ENCODE measurements at regions not wholly inside any gene's neighbourhood (a gene's known extent, or its start where the extent isn't known, plus 50 kb on each side); places are given as distances from the start of the nearest gene placed in this dataset.

DNA sequence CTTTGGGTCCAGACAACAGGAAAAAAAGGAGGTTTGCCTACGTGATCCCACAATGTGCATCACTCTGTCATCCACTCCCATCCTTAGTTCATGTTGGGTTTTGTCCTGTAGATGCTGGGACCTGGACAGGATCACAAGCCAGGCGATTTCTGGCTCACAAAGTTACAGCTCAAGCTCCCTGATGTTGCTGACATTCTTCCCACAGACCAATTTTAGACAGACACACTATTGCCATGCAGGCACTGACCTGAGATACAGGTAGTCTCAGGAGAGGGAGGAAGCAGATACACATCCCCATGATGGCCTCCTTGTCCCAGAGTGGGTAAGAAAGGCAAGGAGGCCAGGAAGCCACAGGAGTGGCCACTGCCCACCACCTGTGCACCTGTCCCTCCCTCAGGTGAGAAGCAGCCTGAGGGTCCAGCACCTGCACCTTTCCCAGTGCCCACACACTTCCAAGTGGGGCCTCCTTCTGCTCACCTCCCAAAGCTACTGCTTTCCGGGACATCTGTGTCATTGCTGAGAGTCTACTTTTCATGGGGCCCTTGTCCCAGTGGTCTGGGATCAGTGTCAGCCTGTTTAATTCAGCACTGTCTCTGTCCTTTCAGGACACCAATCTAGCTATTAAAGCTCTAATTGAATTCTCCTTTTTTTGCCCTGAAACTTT lies 52.0 kb upstream of the TOP3B start:
- no peaks in the 10 kb centered on the region for H3K36me3 ChIP-seq
- no peak overlapping the region for H3K27ac ChIP-seq
- no peak overlapping the region for H3K4me3 ChIP-seq
- in situ Hi-C loops (cut with MboI; ENCODE audit: low pct_ligation_motif_present in 1 of 4, low pct_unique_long_range_greater_than_20kb in 1 of 4, low sequenced_read_pairs in 3 of 4), result no loop called here
- H3K4me1 ChIP-seq, result no peaks in the 10 kb centered on the region
- no peak for DNase-seq
- WGBS, 2 donors (ENCODE audit: low coverage in 1 of 2), result 78% methylated on average over 3 of the region's 3 CpGs; no CpG with 5 or more reads in 1 of the 2 donors
- H3K27me3 ChIP-seq, result no peaks in the 10 kb centered on the region
- TF ChIP-seq EP300 (IDR thresholded peaks at IDR 0.05; ENCODE audit: low read depth) (no peak), POLR2A (IDR thresholded peaks at IDR 0.05) (no peak), POLR2AphosphoS5 (IDR thresholded peaks at IDR 0.05) (no peak)
- TF ChIP-seq, protein P1, sequence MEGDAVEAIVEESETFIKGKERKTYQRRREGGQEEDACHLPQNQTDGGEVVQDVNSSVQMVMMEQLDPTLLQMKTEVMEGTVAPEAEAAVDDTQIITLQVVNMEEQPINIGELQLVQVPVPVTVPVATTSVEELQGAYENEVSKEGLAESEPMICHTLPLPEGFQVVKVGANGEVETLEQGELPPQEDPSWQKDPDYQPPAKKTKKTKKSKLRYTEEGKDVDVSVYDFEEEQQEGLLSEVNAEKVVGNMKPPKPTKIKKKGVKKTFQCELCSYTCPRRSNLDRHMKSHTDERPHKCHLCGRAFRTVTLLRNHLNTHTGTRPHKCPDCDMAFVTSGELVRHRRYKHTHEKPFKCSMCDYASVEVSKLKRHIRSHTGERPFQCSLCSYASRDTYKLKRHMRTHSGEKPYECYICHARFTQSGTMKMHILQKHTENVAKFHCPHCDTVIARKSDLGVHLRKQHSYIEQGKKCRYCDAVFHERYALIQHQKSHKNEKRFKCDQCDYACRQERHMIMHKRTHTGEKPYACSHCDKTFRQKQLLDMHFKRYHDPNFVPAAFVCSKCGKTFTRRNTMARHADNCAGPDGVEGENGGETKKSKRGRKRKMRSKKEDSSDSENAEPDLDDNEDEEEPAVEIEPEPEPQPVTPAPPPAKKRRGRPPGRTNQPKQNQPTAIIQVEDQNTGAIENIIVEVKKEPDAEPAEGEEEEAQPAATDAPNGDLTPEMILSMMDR (IDR thresholded peaks at IDR 0.05), result no peak
- no peaks in the 10 kb centered on the region for H3K9me3 ChIP-seq
- intact Hi-C loops (cut with DNase I; ENCODE audit: low total_unique reads), result no loop called here

DNA sequence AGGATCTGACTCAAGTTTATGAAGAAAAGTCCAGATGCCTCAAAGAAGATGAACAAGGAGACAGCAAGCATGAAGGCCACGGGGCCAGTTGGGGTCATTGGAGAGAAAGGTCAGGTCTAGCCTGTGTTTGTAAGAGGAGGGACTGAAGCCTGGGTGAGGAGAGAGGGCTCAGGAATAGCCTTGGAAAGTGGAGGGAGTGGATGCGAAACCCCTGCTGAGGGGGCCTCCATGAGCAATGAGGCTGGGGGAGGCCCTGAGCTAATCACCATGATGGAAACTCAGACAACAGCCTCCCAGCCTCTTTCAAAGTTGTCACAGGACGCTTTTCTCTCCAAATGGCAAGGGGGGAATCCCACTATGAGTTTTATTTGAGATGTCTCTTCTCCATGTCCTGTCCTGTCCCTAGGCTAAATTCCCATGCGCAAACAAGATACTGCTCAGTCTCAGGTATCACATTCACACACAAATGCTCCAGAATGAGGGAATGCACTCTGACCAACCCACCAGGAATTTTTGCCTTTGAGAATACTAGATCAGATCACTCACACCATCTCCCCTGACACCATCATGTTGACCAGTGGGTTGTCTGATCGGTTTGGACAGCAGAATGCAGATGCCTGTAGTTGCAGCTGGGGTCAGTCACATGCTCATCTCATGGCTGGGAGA lies 51.3 kb upstream of the TOP3B start:
- Histone ChIP-seq H3K4me1 (no peaks in the 10 kb centered on the region), H3K36me3 (no peaks in the 10 kb centered on the region), H3K27ac (no peak overlapping the region), H3K27me3 (no peaks in the 10 kb centered on the region), H3K4me3 (no peak overlapping the region), H3K9me3 (no peaks in the 10 kb centered on the region)
- no peak for DNase-seq
- TF ChIP-seq POLR2A (IDR thresholded peaks at IDR 0.05), result no peak
- no peak for TF ChIP-seq POLR2AphosphoS5 (IDR thresholded peaks at IDR 0.05)
- TF ChIP-seq, protein P1 (IDR thresholded peaks at IDR 0.05), result no peak
- TF ChIP-seq EP300 (IDR thresholded peaks at IDR 0.05; ENCODE audit: low read depth), result no peak
- 72 to 74% methylated on average over 4 to 5 of the region's 5 CpGs for WGBS, 2 donors (ENCODE audit: low coverage in 1 of 2)
- intact Hi-C loops (cut with DNase I; ENCODE audit: low total_unique reads), result no loop called here
- in situ Hi-C loops (cut with MboI; ENCODE audit: low pct_ligation_motif_present in 1 of 4, low pct_unique_long_range_greater_than_20kb in 1 of 4, low sequenced_read_pairs in 3 of 4), result no loop called here

DNA sequence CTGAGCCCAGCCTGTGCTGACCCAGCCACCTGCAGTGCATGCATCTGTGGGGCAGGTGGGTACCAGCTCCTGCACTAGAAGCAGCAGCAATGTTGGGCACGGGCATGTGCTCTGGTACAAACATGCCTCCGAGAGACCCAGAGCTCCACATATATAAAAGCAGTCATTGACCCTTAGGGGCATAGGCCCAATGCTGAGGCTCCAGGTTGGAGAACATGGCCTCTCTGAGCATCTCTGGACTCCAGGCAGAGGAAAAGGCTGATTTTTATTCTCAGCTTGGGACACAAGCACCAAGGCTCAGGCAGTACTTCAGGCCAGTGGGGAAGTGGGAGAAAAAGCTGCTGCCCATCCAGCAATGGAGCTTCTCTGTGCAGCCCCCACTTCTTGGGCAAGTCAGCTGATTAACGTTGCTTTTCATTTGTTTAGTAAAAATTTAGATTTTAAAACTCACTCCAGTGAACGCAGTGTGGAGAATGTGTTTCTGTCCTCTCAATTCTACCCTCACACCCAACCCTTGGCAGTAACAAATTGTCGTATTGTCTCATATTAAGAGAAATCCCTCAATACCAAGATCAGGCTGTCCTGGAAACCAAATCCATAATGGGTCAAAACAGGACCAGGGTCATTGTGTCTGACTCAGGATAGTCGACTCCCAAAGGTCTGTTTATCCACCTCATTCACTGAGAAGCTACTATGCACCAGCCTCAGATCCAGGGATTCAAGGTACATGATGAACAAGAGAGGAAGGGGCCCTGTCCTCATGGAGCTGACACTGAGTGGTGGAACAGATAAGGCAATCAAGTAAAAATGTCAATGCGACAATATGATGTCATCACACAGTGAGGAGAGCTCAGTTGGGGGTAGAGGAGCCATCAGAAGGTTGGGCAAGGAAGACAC lies 50.6 kb upstream of the TOP3B start:
- no peak overlapping the region for H3K4me3 ChIP-seq
- TF ChIP-seq POLR2AphosphoS5 (IDR thresholded peaks at IDR 0.05) (no peak), EP300 (IDR thresholded peaks at IDR 0.05; ENCODE audit: low read depth) (no peak), POLR2A (IDR thresholded peaks at IDR 0.05) (no peak)
- TF ChIP-seq, protein P1 (IDR thresholded peaks at IDR 0.05), result no peak
- DNase-seq, result no peak
- 75 to 89% methylated on average over 3 to 7 of the region's 7 CpGs for WGBS, 2 donors (ENCODE audit: low coverage in 1 of 2)
- intact Hi-C loops (cut with DNase I; ENCODE audit: low total_unique reads) (no loop called here), in situ Hi-C loops (cut with MboI; ENCODE audit: low pct_ligation_motif_present in 1 of 4, low pct_unique_long_range_greater_than_20kb in 1 of 4, low sequenced_read_pairs in 3 of 4) (no loop called here)
- H3K36me3 ChIP-seq, result no peaks in the 10 kb centered on the region
- H3K9me3 ChIP-seq, result no peaks in the 10 kb centered on the region
- H3K27me3 ChIP-seq, result no peaks in the 10 kb centered on the region
- H3K27ac ChIP-seq, result no peak overlapping the region
- no peaks in the 10 kb centered on the region for H3K4me1 ChIP-seq
